HG03045 (cell line): ENCODE measurements at regions not wholly inside any gene's neighbourhood (a gene's known extent, or its start where the extent isn't known, plus 50 kb on each side); places are given as distances from the start of the nearest gene placed in this dataset.

Experiments used
- ATAC-seq: cut with Tn5 transposase; IDR thresholded peaks from one replicate; pipeline ENCODE4 v1.9.1; 2021; ENCODE audit warnings: mild to moderate bottlenecking, moderate library complexity; ENCODE audit not compliant: unreplicated experiment

GRCh38 chr2:6679471-6679870 lies 186.2 kb downstream of the CMPK2 start:
- no peak for ATAC-seq

- ATAC-seq: no peak
These were observed 182.2 kb downstream of the CMPK2 start for GRCh38 chr2:6683516-6683915.

- ATAC-seq: no peak
These were observed 180.3 kb downstream of the CMPK2 start for GRCh38 chr2:6685447-6685846.

GRCh38 chr2:6692056-6692455 lies 173.7 kb downstream of the CMPK2 start:
- no peak for ATAC-seq

GRCh38 chr2:6692819-6693218 lies 172.9 kb downstream of the CMPK2 start:
- no peak for ATAC-seq

GRCh38 chr2:6694555-6694954 lies 171.2 kb downstream of the CMPK2 start:
- no peak for ATAC-seq

- ATAC-seq: no peak
These were observed 165.4 kb downstream of the CMPK2 start for GRCh38 chr2:6700335-6700734.

- no peak for ATAC-seq
These were observed 161.6 kb downstream of the CMPK2 start for GRCh38 chr2:6704077-6704476.

- no peak for ATAC-seq
These were observed 144.3 kb downstream of the CMPK2 start for GRCh38 chr2:6721395-6721794.

GRCh38 chr2:6722574-6722973 lies 143.1 kb downstream of the CMPK2 start:
- ATAC-seq: no peak

GRCh38 chr2:6723865-6724604 lies 141.7 kb downstream of the CMPK2 start:
- ATAC-seq: no peak

GRCh38 chr2:6724605-6725140 lies 141.0 kb downstream of the CMPK2 start:
- ATAC-seq: no peak

- no peak for ATAC-seq
These were observed 137.6 kb downstream of the CMPK2 start for GRCh38 chr2:6728156-6728555.

- no peak for ATAC-seq
These were observed 135.7 kb downstream of the CMPK2 start for GRCh38 chr2:6730003-6730402.

- ATAC-seq: no peak
These were observed 134.8 kb downstream of the CMPK2 start for GRCh38 chr2:6730649-6731532.

GRCh38 chr2:6739547-6739946 lies 126.2 kb downstream of the CMPK2 start:
- no peak for ATAC-seq

- ATAC-seq: no peak
These were observed 124.5 kb downstream of the CMPK2 start for GRCh38 chr2:6741229-6741628.

GRCh38 chr2:6744038-6744437 lies 121.7 kb downstream of the CMPK2 start:
- ATAC-seq: no peak

- ATAC-seq: no peak
These were observed 118.3 kb downstream of the CMPK2 start for GRCh38 chr2:6747433-6747832.

GRCh38 chr2:6748406-6749067 lies 117.2 kb downstream of the CMPK2 start:
- no peak for ATAC-seq

- ATAC-seq: no peak
These were observed 115.7 kb downstream of the CMPK2 start for GRCh38 chr2:6749962-6750361.
